SJCRH30 (cell line): ENCODE measurements at regions not wholly inside any gene's neighbourhood (a gene's known extent, or its start where the extent isn't known, plus 50 kb on each side); places are given as distances from the start of the nearest gene placed in this dataset.
"Not testable (repeated sequence)": the region's sequence is repeated elsewhere in the genome, so short reads cannot be mapped to it uniquely, and the experiment has no call there.

Source experiments
- DNase-seq, 2 experiments: peaks; one replicate each; pipeline ENCODE4 v3.0.0-alpha.2; 2015 to 2020
- H3K27ac ChIP-seq: fragments of 250-450 bp; sonication (Bioruptor Pico); 2 replicates; pipeline ENCODE4 v1.5.1; 2020; ENCODE audit warnings: mild to moderate bottlenecking, moderate library complexity
- H3K27me3 ChIP-seq: fragments of 250-450 bp; sonication (Bioruptor Pico); 2 replicates; pipeline ENCODE4 v1.5.1; 2020; ENCODE audit warnings: mild to moderate bottlenecking, moderate library complexity
- H3K36me3 ChIP-seq: fragments of 250-450 bp; sonication (Bioruptor Pico); 2 replicates; pipeline ENCODE4 v1.5.1; 2020; ENCODE audit warnings: mild to moderate bottlenecking, moderate library complexity
- H3K4me1 ChIP-seq: fragments of 250-450 bp; sonication (Bioruptor Pico); 2 replicates; pipeline ENCODE4 v1.5.1; 2020; ENCODE audit warnings: mild to moderate bottlenecking, moderate library complexity
- H3K4me3 ChIP-seq: fragments of 250-450 bp; sonication (Bioruptor Pico); 2 replicates; pipeline ENCODE4 v1.5.1; 2020; ENCODE audit warnings: mild to moderate bottlenecking, moderate library complexity
- H3K9me3 ChIP-seq: fragments of 250-450 bp; sonication (Bioruptor Pico); replicated peaks from 2 replicates; pipeline ENCODE4 v1.5.1; 2020; ENCODE audit warnings: mild to moderate bottlenecking, moderate library complexity

- Histone ChIP-seq H3K27me3 (no peaks in the 10 kb centered on the region), H3K27ac (no peak overlapping the region), H3K4me3 (no peak overlapping the region), H3K4me1 (no peaks in the 10 kb centered on the region), H3K36me3 (no peaks in the 10 kb centered on the region), H3K9me3 (no peaks in the 10 kb centered on the region)
- no peak for DNase-seq
These were observed 87.0 kb upstream of the RAPGEF2 start for GRCh38 chr4:159015841-159016240.

DNA sequence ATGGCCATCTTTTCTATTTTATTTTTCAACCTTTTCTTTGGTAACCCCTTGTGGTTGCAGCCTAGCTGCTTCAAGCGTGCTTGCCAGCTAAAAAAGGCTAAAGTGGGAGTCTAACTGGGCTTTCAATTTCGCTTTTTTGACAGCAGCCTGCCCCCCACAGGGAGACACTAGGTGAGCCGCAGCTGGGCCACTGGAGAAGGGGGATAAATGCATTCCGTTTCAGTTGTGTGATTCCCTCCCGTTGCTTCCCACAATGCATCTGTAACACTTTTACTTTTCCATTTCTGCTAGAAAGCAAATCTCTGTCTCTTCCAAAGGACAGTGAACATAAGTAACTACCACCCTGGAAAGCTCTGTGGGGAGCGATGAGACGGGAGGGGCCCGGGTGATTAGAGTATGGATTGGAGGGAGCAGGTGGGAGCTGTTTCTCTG lies 86.3 kb upstream of the RAPGEF2 start:
- Histone ChIP-seq H3K27ac (no peak overlapping the region), H3K36me3 (no peaks in the 10 kb centered on the region), H3K27me3 (no peaks in the 10 kb centered on the region), H3K4me3 (no peak overlapping the region), H3K4me1 (no peaks in the 10 kb centered on the region), H3K9me3 (no peaks in the 10 kb centered on the region)
- DNase-seq = peak; percentile 17 to 48

- H3K4me3 ChIP-seq = no peak overlapping the region
- no peaks in the 10 kb centered on the region for H3K27me3 ChIP-seq
- no peaks in the 10 kb centered on the region for H3K36me3 ChIP-seq
- DNase-seq = no peak
- no peaks in the 10 kb centered on the region for H3K4me1 ChIP-seq
- H3K9me3 ChIP-seq = no peaks in the 10 kb centered on the region
- H3K27ac ChIP-seq = no peak overlapping the region
These were observed 85.4 kb upstream of the RAPGEF2 start for GRCh38 chr4:159017323-159018026.

DNA sequence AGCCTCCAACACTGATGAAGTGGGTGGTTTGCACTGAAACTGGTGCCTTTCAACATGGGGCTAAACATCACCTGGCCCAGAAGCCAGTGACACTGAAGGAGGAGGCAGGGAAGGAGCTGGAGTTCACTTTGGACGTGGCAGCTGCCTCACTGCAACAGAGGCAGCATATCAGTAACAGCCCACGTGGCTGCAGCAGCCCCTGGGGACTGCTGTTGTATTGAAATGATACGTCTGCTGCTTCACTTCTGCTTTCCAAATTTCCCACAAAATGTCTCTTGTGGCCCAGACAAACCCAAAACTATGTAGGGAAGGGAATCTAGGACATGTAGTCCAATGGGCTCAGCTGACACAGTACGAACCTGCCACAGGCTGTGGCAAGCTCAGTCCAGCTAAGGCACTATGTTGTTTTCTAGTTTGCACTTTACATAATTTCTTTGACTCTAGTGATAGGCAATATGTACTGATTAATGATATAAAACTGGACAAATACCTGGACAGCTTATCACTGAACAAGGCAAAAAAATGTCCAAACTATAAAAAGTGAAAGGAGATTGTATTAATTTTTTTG lies 84.7 kb upstream of the RAPGEF2 start:
- H3K27ac ChIP-seq = no peak overlapping the region
- peak; percentile 16 to 49 for DNase-seq
- no peaks in the 10 kb centered on the region for H3K4me1 ChIP-seq

GRCh38 chr4:159019356-159019755 lies 83.5 kb upstream of the RAPGEF2 start:
- no peaks in the 10 kb centered on the region for H3K4me1 ChIP-seq
- DNase-seq = no peak
- H3K4me3 ChIP-seq = no peak overlapping the region
- no peak overlapping the region for H3K27ac ChIP-seq
- H3K27me3 ChIP-seq = no peaks in the 10 kb centered on the region
- H3K9me3 ChIP-seq = no peaks in the 10 kb centered on the region
- H3K36me3 ChIP-seq = no peaks in the 10 kb centered on the region

More for the DNA sequence above, 84.7 kb upstream of the RAPGEF2 start:
- H3K36me3 ChIP-seq = no peaks in the 10 kb centered on the region
- no peaks in the 10 kb centered on the region for H3K27me3 ChIP-seq
- H3K9me3 ChIP-seq = no peaks in the 10 kb centered on the region
- no peak overlapping the region for H3K4me3 ChIP-seq

DNA sequence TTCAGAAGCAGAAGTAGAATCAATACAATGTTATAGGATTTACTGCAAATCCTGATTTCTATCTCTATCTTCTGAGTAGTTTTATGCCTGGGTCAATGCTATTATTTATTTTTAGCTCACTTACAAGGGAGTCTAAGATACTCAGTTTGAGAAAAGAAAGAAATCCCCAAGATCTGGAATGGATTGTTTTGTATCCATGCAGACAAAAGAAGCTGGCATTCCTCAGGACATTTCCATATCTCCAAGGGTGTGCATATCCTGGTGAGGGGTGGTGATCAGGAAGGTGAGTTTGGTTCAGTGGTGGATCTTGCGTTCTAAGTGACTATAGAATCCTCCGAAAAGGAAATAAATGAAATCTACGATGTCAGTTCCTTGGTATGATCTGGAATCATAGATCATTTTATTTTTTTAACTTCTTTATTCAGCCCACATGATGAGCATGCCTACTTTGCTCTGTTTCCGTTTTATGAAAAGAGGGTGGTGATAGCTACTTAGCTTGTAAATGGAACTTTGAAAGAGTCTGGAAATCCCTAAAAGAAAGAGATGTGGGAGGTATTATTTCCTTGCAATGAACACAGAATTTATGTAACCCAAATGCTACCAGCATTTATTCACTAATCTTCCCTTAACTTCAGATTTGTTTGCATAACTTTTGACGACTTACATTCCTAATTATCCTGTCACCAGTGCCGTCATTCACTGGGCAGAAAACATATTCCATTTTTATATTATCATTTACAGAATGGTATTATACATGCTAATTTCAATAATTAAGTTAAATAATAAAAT lies 81.1 kb upstream of the RAPGEF2 start:
- no peak for DNase-seq
- Histone ChIP-seq H3K9me3 (no peaks in the 10 kb centered on the region), H3K27ac (no peak overlapping the region), H3K4me3 (no peak overlapping the region), H3K4me1 (no peaks in the 10 kb centered on the region), H3K27me3 (no peaks in the 10 kb centered on the region), H3K36me3 (no peaks in the 10 kb centered on the region)

GRCh38 chr4:159023741-159024140 lies 79.1 kb upstream of the RAPGEF2 start:
- no peaks in the 10 kb centered on the region for H3K27me3 ChIP-seq
- no peak overlapping the region for H3K27ac ChIP-seq
- no peaks in the 10 kb centered on the region for H3K9me3 ChIP-seq
- H3K36me3 ChIP-seq = no peaks in the 10 kb centered on the region
- no peak overlapping the region for H3K4me3 ChIP-seq
- DNase-seq = no peak
- H3K4me1 ChIP-seq = no peaks in the 10 kb centered on the region

- Histone ChIP-seq H3K27me3 (no peaks in the 10 kb centered on the region), H3K4me1 (no peaks in the 10 kb centered on the region), H3K36me3 (no peaks in the 10 kb centered on the region), H3K9me3 (no peaks in the 10 kb centered on the region), H3K27ac (no peak overlapping the region), H3K4me3 (no peak overlapping the region)
- DNase-seq = no peak
These were observed 78.6 kb upstream of the RAPGEF2 start for GRCh38 chr4:159024266-159024665.

DNA sequence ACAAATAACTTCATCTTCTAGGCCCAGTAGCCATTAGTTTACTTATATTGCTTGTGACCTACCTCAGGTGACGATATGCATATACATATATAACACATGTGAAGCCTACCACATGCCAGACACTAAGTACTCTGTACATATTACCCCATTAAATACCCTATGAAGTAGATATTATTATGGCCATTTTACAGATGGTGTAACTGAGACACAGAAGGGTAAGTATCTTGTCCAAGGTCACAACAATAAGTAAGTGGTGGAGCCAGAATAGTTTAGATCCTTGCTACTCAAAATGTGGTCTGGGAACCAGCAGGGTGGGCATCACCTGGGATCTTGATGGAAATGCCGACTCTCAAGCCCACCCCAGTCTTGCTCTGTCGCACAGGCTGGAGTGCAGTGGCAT lies 78.1 kb upstream of the RAPGEF2 start:
- no peaks in the 10 kb centered on the region for H3K4me1 ChIP-seq
- H3K27ac ChIP-seq = no peak overlapping the region
- H3K36me3 ChIP-seq = no peaks in the 10 kb centered on the region
- no peaks in the 10 kb centered on the region for H3K27me3 ChIP-seq
- no peaks in the 10 kb centered on the region for H3K9me3 ChIP-seq
- no peak for DNase-seq
- no peak overlapping the region for H3K4me3 ChIP-seq

DNA sequence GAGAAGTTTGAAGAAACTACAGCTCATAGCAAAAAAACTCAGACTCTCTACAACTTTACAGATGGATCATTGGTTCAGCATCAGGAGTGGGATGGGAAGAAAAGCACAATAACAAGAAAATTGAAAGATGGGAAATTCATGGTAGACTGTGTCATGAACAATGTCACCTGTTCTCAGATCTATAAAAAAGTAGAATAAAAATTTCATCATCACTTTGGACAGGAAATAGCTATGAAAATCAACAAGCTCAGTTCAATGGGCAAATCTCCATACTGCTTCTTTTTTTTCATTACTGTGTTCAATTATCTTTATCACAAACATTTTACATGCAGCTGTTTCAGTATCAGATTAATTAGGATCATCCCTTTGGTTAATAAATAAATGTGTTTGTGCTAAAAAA lies 76.5 kb upstream of the RAPGEF2 start:
- Histone ChIP-seq H3K4me3 (no peak overlapping the region), H3K27ac (no peak overlapping the region), H3K36me3 (no peaks in the 10 kb centered on the region), H3K4me1 (no peaks in the 10 kb centered on the region), H3K27me3 (no peaks in the 10 kb centered on the region), H3K9me3 (no peaks in the 10 kb centered on the region)
- DNase-seq = no peak

GRCh38 chr4:159027535-159027934 lies 75.3 kb upstream of the RAPGEF2 start:
- Histone ChIP-seq H3K27ac (no peak overlapping the region), H3K27me3 (no peaks in the 10 kb centered on the region), H3K36me3 (no peaks in the 10 kb centered on the region), H3K4me3 (no peak overlapping the region), H3K4me1 (no peaks in the 10 kb centered on the region), H3K9me3 (no peaks in the 10 kb centered on the region)
- DNase-seq = no peak

GRCh38 chr4:159029481-159029880 lies 73.4 kb upstream of the RAPGEF2 start:
- H3K36me3 ChIP-seq = no peaks in the 10 kb centered on the region
- H3K27me3 ChIP-seq = no peaks in the 10 kb centered on the region
- H3K4me1 ChIP-seq = no peaks in the 10 kb centered on the region
- no peak overlapping the region for H3K27ac ChIP-seq
- DNase-seq = no peak
- no peaks in the 10 kb centered on the region for H3K9me3 ChIP-seq
- no peak overlapping the region for H3K4me3 ChIP-seq

GRCh38 chr4:159030297-159030696 lies 72.6 kb upstream of the RAPGEF2 start:
- H3K9me3 ChIP-seq, H3K36me3 ChIP-seq, H3K4me3 ChIP-seq, H3K4me1 ChIP-seq, DNase-seq, H3K27me3 ChIP-seq, H3K27ac ChIP-seq: not testable (repeated sequence)

DNA sequence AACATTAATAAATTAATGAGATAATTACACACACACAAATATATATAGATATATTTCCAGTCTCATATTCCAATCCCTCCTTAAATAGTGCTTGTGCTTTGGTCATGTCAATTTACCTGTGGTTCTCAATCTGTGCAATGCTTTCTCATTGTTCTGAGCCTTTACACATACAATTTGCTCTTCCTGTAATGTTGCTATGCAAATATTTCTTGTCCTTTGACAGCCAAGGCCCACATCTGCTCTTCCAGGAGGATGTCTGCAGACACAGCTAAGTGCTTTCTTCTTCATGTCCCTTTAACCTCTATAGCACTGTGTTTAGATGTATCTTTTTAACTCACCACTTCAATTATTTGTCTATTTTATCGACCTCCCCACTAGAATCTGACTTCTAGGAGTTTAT lies 67.3 kb upstream of the RAPGEF2 start:
- no peak for DNase-seq
- Histone ChIP-seq H3K36me3 (no peaks in the 10 kb centered on the region), H3K27ac (no peak overlapping the region), H3K4me1 (no peaks in the 10 kb centered on the region), H3K27me3 (no peaks in the 10 kb centered on the region), H3K4me3 (no peak overlapping the region), H3K9me3 (no peaks in the 10 kb centered on the region)

DNA sequence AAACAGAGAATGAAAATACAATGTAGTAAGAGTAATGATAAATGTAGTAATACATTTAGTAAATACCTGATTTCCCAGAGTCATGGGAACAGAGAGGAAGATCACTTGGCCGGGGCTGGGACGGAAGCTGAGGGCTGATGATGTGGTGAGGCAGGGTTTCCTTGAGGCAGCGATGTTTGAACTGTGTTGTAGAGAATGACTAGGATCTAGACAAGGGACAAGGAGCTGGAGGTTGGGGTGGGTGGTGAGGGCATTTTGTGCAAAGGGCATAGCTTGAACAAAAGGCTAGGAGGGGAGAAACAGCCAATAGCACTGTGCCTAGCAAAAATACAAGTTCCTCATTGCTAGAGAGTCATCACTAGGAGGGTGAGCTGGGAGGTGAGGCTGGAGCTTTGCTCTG lies 64.3 kb upstream of the RAPGEF2 start:
- Histone ChIP-seq H3K4me3 (no peak overlapping the region), H3K36me3 (no peaks in the 10 kb centered on the region), H3K27me3 (no peaks in the 10 kb centered on the region), H3K27ac (no peak overlapping the region), H3K4me1 (no peaks in the 10 kb centered on the region), H3K9me3 (no peaks in the 10 kb centered on the region)
- DNase-seq = no peak
